Epithelial cell of prostate (primary cell): ENCODE measurements at regions not wholly inside any gene's neighbourhood (a gene's known extent, or its start where the extent isn't known, plus 50 kb on each side); places are given as distances from the start of the nearest gene placed in this dataset.
"Not testable (repeated sequence)": the region's sequence is repeated elsewhere in the genome, so short reads cannot be mapped to it uniquely, and the experiment has no call there.

Experiments used
- DNase-seq: peaks from one replicate; pipeline ENCODE4 v3.0.0-alpha.2; 2011; ENCODE audit warnings: low read depth, low spot score
- H3K27ac ChIP-seq: fragments of 450-650 bp; 2 replicates; pipeline ENCODE4 v1.5.1; 2017; ENCODE audit warnings: mild to moderate bottlenecking

- H3K27ac ChIP-seq, result no peak overlapping the region
- DNase-seq, result no peak
Observed at GRCh38 chr7:115662120-115662519, 368.4 kb downstream of the TFEC start.

- H3K27ac ChIP-seq, result no peak overlapping the region
- DNase-seq, result no peak
Observed at GRCh38 chr7:115658223-115658622, 372.3 kb downstream of the TFEC start.

GRCh38 chr7:115654384-115655214, 376.0 kb downstream of the TFEC start:
- no peak overlapping the region for H3K27ac ChIP-seq
- no peak for DNase-seq

DNA sequence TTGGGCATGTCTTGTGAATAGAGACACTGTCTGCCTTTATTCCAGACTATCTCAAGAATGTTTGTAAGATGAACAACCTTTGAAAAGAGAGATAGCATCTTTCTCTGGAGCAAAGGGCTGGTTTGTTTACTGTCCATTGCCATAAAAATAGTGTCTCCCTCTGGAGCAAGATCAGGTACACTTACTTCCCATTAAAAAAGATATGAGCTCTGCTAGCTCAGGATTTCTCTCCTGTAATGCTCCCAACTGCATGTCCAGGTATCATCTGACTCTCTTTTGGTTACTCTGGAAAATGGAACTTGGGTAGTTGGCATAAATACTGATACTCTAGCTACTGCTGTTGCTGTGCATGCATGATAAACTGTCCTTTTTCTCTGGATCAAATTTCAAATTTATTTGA, 381.1 kb downstream of the TFEC start:
- H3K27ac ChIP-seq, result no peak overlapping the region
- no peak for DNase-seq

DNA sequence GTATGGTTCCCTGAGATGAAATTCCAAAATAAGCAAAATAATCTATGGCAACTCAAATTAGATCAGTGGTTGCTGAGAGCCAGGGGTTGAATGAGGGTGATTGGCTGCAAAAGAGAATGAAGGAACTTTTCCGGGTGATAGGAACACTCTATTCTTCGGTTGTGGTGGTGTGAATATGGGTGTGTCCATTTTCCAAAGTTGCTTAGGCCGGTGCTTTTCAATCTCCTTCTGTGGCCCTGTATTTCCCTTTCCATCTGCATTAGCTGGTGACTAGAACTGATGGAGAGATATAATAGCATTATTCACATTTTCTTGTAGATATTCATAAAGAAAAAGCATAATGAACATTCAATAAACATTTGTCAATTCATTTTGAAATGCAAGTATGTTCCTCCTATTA, 382.9 kb downstream of the TFEC start:
- H3K27ac ChIP-seq, result no peak overlapping the region
- no peak for DNase-seq

DNA sequence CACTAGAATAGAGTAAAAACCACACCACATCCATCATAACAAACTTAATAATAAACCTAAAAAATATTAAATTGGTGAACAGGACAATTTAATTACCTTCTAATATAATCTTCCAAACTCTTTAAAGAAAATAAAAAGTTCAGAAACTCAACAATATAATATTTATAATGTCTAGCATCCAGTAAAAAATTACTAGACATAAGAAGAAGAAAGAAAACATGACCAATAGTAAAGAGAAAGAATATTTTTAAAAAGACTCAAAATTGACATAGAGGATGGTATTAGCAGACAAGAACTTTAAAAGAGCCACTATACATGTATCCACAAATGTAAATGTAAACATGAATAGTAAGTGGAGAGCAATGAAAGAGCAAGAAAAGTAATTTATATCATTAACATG, 388.4 kb downstream of the TFEC start:
- no peak overlapping the region for H3K27ac ChIP-seq
- DNase-seq, result no peak

DNA sequence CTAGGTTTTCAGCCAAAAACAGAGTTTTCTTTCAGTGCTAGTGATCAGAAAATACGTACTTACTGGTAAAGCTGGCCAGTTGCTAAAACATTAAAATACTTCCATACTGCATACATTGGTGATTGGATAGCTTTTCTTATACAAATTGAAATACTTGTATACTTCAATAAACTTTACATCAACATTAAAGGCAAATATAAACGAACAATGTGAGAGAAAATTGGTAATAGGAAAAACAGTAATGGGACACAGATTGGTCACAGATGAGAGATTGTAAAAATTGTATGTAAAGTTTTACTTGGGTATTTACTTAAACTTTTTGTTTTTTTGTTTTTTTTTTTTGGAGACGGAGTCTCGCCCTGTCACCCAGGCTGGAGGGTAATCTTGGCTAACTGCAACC, 391.7 kb downstream of the TFEC start:
- no peak overlapping the region for H3K27ac ChIP-seq
- no peak for DNase-seq

DNA sequence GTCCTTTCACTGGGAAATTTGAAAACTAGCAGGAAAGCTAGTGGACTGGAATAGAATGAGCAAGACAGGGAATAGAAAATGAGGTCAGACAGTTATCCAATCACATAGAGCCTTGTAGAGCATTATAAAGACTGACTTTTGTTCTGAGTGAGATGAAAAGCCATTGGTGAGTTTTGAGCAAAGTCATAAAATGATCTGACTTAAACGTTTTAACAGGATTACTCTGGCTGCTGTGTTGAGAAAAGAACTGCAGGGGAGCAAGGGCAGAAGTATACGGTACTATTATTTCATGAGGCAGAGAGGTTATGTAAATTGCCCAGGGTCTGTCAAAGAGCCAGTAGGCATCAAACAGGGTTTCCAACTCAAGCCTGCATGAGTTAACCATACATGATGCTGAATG, 393.4 kb downstream of the TFEC start:
- no peak overlapping the region for H3K27ac ChIP-seq
- no peak for DNase-seq

DNA sequence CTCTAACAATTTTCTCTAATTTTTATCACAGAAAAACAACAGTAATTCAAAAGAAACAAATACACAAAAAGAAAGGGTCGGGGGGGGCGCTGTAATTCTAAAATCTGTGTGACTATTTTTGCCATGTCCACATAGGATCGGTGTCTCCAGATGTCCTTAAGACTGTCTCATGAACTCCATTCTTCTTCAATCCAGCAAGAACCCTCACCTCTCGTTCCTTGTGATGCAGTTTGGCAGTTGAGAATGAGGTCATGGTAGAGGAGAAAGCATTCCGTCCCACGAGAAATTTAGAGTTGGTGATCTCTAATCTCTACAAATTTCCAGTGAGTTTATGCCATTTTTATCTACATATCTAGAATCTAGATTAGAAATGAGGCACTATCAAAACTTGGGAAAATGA, 394.7 kb downstream of the TFEC start:
- DNase-seq, result no peak
- no peak overlapping the region for H3K27ac ChIP-seq

- no peak for DNase-seq
Observed at GRCh38 chr7:115635376-115635775, 395.2 kb downstream of the TFEC start.

GRCh38 chr7:115634633-115635032, 395.9 kb downstream of the TFEC start:
- DNase-seq, result peak; percentile 40
- H3K27ac ChIP-seq, result no peak overlapping the region

More at GRCh38 chr7:115635376-115635775, 395.2 kb downstream of the TFEC start:
- no peak overlapping the region for H3K27ac ChIP-seq

GRCh38 chr7:115632636-115633035, 397.9 kb downstream of the TFEC start:
- no peak for DNase-seq
- H3K27ac ChIP-seq, result no peak overlapping the region

- DNase-seq, result no peak
- H3K27ac ChIP-seq, result no peak overlapping the region
Observed at GRCh38 chr7:115631782-115632181, 398.8 kb downstream of the TFEC start.

GRCh38 chr7:115630049-115630448, 400.5 kb downstream of the TFEC start:
- no peak overlapping the region for H3K27ac ChIP-seq
- no peak for DNase-seq

- H3K27ac ChIP-seq, result no peak overlapping the region
- DNase-seq, result no peak
Observed at GRCh38 chr7:115618676-115619075, 411.9 kb downstream of the TFEC start.

DNA sequence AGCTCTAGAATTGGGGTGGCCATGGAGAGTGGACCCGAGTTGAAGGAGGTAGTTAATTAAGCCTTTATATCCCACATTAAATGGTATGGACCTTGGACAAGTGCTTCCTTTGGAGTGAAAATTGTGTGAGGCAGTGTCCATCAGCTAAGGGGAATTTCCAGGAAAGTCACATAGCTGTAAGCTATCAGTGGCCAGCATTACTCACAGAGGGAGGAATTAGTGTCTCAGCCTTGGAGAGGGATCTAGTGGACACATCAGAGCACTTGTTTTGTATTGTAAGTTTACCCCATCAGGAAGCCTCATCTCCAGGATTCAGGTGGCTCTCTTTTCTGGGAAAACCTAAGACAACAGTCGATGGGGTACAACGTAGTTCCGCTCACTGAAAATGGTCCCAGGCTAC, 416.7 kb downstream of the TFEC start:
- DNase-seq, result no peak
- H3K27ac ChIP-seq, result no peak overlapping the region

DNA sequence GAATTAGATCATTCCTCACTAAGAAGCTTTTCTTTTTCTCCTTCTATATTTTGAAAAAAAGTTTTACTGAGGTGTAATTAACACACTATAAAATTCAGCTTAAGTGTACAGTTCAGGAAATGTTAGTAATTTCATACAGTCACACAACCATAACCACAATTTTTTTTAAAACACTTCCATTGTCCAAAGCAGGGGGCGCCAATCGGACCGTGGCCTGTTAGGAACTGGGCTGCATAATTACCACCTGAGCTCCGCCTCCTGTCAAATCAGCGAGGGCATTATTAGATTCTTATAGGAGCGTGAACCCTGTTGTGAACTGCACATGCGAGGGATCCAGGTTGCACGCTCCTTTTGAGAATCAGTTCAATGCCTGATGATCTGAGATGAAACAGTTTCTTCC, 427.1 kb downstream of the TFEC start:
- DNase-seq, result no peak
- no peak overlapping the region for H3K27ac ChIP-seq

GRCh38 chr7:115600207-115600606, 430.4 kb downstream of the TFEC start:
- H3K27ac ChIP-seq, result no peak overlapping the region
- no peak for DNase-seq

GRCh38 chr7:115599184-115599583, 431.4 kb downstream of the TFEC start:
- not testable (repeated sequence) for DNase-seq, H3K27ac ChIP-seq

GRCh38 chr7:115597220-115597619, 433.3 kb downstream of the TFEC start:
- DNase-seq, result not testable (repeated sequence)

GRCh38 chr7:115593111-115593510, 437.5 kb downstream of the TFEC start:
- no peak for DNase-seq
- no peak overlapping the region for H3K27ac ChIP-seq

More at GRCh38 chr7:115597220-115597619, 433.3 kb downstream of the TFEC start:
- H3K27ac ChIP-seq, result not testable (repeated sequence)

GRCh38 chr7:115585015-115585718, 445.4 kb downstream of the TFEC start:
- DNase-seq, result peak; percentile 12
- peak overlapping the region; percentile 31 for H3K27ac ChIP-seq
